T-helper 17 cell (primary cell): ENCODE measurements at regions not wholly inside any gene's neighbourhood (a gene's known extent, or its start where the extent isn't known, plus 50 kb on each side); places are given as distances from the start of the nearest gene placed in this dataset.
"Not testable (repeated sequence)": the region's sequence is repeated elsewhere in the genome, so short reads cannot be mapped to it uniquely, and the experiment has no call there.

ENCODE experiments used
- ATAC-seq: fragments of 150-1000 bp; cut with Tn5 transposase; 2 replicates; pipeline ENCODE4 v1.10.0; 2021; ENCODE audit warnings: mild to moderate bottlenecking, moderate library complexity
- DNase-seq, 3 donors: peaks; one replicate each; pipeline versions ENCODE4 v3.0.0 to v3.0.0-alpha.2; 2020 to 2021
- H3K9me3 ChIP-seq: one replicate; pipeline ENCODE4 v1.7.0; 2013; ENCODE audit warnings: low read length, mild to moderate bottlenecking; ENCODE audit not compliant: control insufficient read depth, poor library complexity, severe bottlenecking
- H3K27ac Mint-ChIP-seq: one replicate; pipeline ENCODE4 v1.8.0; 2022; ENCODE audit warnings: mild to moderate bottlenecking, moderate library complexity, mixed read lengths
- H3K27me3 Mint-ChIP-seq: one replicate; pipeline ENCODE4 v1.8.0; 2022; ENCODE audit warnings: mixed read lengths
- H3K36me3 Mint-ChIP-seq: one replicate; pipeline ENCODE4 v1.8.0; 2022; ENCODE audit warnings: low read depth, mixed read lengths
- H3K4me1 Mint-ChIP-seq: one replicate; pipeline ENCODE4 v1.8.0; 2022; ENCODE audit warnings: mild to moderate bottlenecking, mixed read lengths
- H3K4me3 Mint-ChIP-seq: one replicate; pipeline ENCODE4 v1.8.0; 2022; ENCODE audit warnings: mild to moderate bottlenecking, moderate library complexity, mixed read lengths

DNA sequence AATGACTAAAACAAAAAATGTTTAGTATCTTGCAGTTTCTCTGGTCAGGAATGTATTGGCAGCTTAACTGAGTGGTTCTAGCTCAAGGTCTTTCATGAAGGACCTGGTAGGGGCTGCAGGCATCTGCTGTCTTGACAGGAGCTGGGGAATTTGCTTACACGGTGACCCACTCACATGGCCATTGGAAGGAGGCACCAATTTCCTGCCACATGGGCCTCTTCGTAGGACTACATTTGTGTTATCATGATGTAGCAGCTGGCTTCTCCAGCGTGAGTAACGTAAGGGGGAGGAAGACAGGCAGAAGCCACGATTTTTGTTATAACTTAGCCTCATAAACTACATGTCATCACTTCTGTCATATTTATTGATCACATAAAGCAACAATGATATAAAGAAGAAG is 376.3 kb downstream of the AMY1C start:
- Mint-ChIP-seq H3K36me3 (no peaks in the 10 kb centered on the region), H3K27ac (no peak overlapping the region), H3K27me3 (no peaks in the 10 kb centered on the region), H3K4me3 (no peak overlapping the region), H3K4me1 (no peaks in the 10 kb centered on the region)
- no peak for ATAC-seq
- DNase-seq, result no peak
- no peaks in the 10 kb centered on the region for H3K9me3 ChIP-seq

GRCh38 chr1:104132382-104132973 is 382.8 kb downstream of the AMY1C start:
- DNase-seq (no peak), ATAC-seq (no peak)
- no peaks in the 10 kb centered on the region for H3K9me3 ChIP-seq
- no peaks in the 10 kb centered on the region for H3K36me3 Mint-ChIP-seq
- no peaks in the 10 kb centered on the region for H3K4me1 Mint-ChIP-seq
- H3K27me3 Mint-ChIP-seq, result no peaks in the 10 kb centered on the region
- H3K27ac Mint-ChIP-seq, result no peak overlapping the region
- H3K4me3 Mint-ChIP-seq, result no peak overlapping the region

DNA sequence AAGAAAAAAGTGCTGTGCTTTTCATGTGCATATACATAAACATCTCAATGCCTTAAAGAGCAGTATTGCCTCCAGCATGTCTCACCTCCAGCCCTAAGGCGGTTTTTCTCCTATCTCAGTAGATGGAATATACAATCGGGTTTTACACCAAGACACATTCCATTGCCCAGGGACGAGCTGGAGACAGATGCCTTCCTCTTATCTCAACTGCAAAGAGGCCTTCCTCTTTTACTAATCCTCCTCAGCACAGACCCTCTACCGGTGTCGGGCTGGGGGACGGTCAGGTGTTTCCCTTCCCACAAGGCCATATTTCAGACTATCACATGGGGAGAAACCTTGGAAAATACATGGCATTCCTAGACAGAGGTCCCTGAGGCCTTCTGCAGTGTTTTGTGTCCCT is 385.3 kb downstream of the AMY1C start:
- not testable (repeated sequence) for H3K27ac Mint-ChIP-seq, H3K27me3 Mint-ChIP-seq, ATAC-seq, DNase-seq, H3K4me1 Mint-ChIP-seq, H3K4me3 Mint-ChIP-seq, H3K36me3 Mint-ChIP-seq, H3K9me3 ChIP-seq

DNA sequence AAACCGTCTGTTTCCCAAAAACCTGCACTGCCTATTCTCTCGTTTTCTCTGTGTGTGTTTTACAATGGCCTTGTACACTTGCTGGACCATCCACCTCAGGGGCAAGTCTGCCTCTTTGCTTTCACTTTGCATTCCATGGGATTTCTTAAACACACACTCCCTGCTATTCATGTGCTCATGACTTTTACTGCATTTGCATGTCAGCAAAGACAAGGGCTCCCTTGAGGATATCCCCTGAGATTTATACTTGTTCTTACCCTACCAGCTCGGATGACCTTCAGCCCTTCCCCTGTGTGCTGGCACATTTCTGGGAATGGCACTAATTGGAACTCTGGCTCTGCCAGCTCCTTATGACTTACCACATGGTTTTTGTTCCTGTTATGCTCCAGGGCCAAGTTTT is 386.9 kb downstream of the AMY1C start:
- Mint-ChIP-seq H3K4me1 (no peaks in the 10 kb centered on the region), H3K36me3 (no peaks in the 10 kb centered on the region), H3K4me3 (no peak overlapping the region), H3K27ac (no peak overlapping the region), H3K27me3 (no peaks in the 10 kb centered on the region)
- DNase-seq (no peak), ATAC-seq (no peak)
- H3K9me3 ChIP-seq, result no peaks in the 10 kb centered on the region

- DNase-seq (no peak), ATAC-seq (no peak)
- Mint-ChIP-seq H3K36me3 (no peaks in the 10 kb centered on the region), H3K4me1 (no peaks in the 10 kb centered on the region), H3K27me3 (no peaks in the 10 kb centered on the region), H3K4me3 (no peak overlapping the region), H3K27ac (no peak overlapping the region)
- peaks cover 9% of the 10 kb centered on the region for H3K9me3 ChIP-seq
Observed at GRCh38 chr1:104156738-104157137, 407.0 kb downstream of the AMY1C start.

GRCh38 chr1:104163912-104164476 is 414.3 kb downstream of the AMY1C start:
- H3K27ac Mint-ChIP-seq, result no peak overlapping the region
- H3K27me3 Mint-ChIP-seq, result no peaks in the 10 kb centered on the region
- no peak overlapping the region for H3K4me3 Mint-ChIP-seq
- no peak for ATAC-seq
- no peak for DNase-seq
- no peaks in the 10 kb centered on the region for H3K36me3 Mint-ChIP-seq
- no peaks in the 10 kb centered on the region for H3K9me3 ChIP-seq
- no peaks in the 10 kb centered on the region for H3K4me1 Mint-ChIP-seq

DNA sequence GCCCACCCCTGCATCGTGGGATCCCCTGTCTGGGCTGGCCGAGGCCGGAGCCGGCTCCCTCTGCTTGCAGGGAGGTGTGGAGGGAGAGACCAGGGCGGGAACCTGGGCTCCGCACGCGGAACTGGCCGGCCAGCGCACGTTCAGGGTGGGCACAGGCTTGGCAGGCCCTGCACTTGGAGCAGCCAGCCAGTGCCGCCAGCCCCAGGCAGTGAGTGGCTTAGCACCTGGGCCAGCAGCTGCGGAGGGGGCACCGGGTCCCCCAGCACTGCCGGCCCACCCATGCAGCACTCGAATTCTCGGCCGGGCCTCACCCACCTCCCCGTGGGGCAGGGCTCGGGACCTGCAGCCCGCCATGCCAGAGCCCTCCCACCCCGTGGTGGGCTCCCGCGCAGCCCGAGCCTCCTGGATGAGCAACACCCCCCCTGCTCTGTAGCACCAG is 422.6 kb downstream of the AMY1C start:
- Mint-ChIP-seq H3K27me3 (no peaks in the 10 kb centered on the region), H3K27ac (no peak overlapping the region), H3K36me3 (no peaks in the 10 kb centered on the region), H3K4me3 (no peak overlapping the region), H3K4me1 (no peaks in the 10 kb centered on the region)
- ATAC-seq (no peak), DNase-seq (no peak)
- no peaks in the 10 kb centered on the region for H3K9me3 ChIP-seq

GRCh38 chr1:104182251-104182650 is 432.6 kb downstream of the AMY1C start:
- Mint-ChIP-seq H3K4me3 (no peak overlapping the region), H3K36me3 (no peaks in the 10 kb centered on the region), H3K27ac (no peak overlapping the region), H3K4me1 (no peaks in the 10 kb centered on the region), H3K27me3 (no peaks in the 10 kb centered on the region)
- ATAC-seq (no peak), DNase-seq (no peak)
- no peaks in the 10 kb centered on the region for H3K9me3 ChIP-seq

DNA sequence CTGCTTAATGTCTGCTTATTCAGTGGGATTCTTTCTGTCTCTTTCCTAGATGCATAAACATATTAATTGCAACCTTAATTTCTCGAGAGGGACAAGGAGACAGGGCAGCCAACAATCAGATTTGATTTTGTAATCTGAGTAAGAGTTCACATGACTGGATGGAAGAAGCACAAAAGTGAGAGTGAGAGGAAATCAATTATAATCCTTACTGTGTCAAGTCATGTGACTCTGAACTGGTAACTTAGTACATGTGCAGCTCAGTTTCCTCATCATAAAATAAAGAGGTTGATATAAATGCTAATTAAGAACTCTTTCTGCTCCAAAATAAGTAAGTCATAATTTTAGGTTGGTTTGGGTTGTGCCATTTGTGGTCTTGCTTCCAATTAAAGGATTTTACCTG is 439.5 kb downstream of the AMY1C start:
- Mint-ChIP-seq H3K4me1 (no peaks in the 10 kb centered on the region), H3K4me3 (no peak overlapping the region), H3K36me3 (no peaks in the 10 kb centered on the region), H3K27me3 (no peaks in the 10 kb centered on the region), H3K27ac (no peak overlapping the region)
- H3K9me3 ChIP-seq, result no peaks in the 10 kb centered on the region
- no peak for DNase-seq
- ATAC-seq, result no peak

GRCh38 chr1:104190821-104191220 is 441.1 kb downstream of the AMY1C start:
- no peaks in the 10 kb centered on the region for H3K27me3 Mint-ChIP-seq
- no peak overlapping the region for H3K4me3 Mint-ChIP-seq
- H3K36me3 Mint-ChIP-seq, result no peaks in the 10 kb centered on the region
- no peak for DNase-seq
- H3K9me3 ChIP-seq, result no peaks in the 10 kb centered on the region
- no peaks in the 10 kb centered on the region for H3K4me1 Mint-ChIP-seq
- H3K27ac Mint-ChIP-seq, result no peak overlapping the region
- no peak for ATAC-seq

- H3K27me3 Mint-ChIP-seq, result no peaks in the 10 kb centered on the region
Observed at GRCh38 chr1:104195395-104195794, 445.7 kb downstream of the AMY1C start.

DNA sequence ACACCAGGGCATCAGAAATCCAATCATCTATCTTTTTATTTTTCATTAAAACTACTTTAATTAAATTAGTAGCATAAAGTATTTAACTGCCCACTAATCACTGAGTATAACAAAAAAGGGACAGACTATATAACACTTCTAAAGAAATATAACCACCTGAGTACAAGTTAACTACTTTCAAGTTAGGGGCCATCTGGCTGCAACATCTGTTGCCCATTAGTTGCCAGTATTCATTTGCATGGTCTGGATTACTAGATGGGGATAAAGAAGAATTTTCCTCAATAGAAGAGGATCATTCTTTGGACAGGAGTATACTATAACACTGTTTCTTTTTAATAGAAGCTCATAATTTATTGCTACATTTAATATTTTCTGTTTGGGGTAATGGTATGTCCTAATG is 446.4 kb downstream of the AMY1C start:
- H3K36me3 Mint-ChIP-seq, result no peaks in the 10 kb centered on the region
- no peaks in the 10 kb centered on the region for H3K4me1 Mint-ChIP-seq
- H3K4me3 Mint-ChIP-seq, result no peak overlapping the region
- H3K9me3 ChIP-seq, result no peaks in the 10 kb centered on the region
- H3K27ac Mint-ChIP-seq, result no peak overlapping the region
- DNase-seq (no peak), ATAC-seq (no peak)
- H3K27me3 Mint-ChIP-seq, result no peaks in the 10 kb centered on the region

More at GRCh38 chr1:104195395-104195794, 445.7 kb downstream of the AMY1C start:
- no peak overlapping the region for H3K27ac Mint-ChIP-seq
- H3K4me1 Mint-ChIP-seq, result no peaks in the 10 kb centered on the region
- no peaks in the 10 kb centered on the region for H3K36me3 Mint-ChIP-seq
- no peaks in the 10 kb centered on the region for H3K9me3 ChIP-seq
- DNase-seq, result no peak
- no peak overlapping the region for H3K4me3 Mint-ChIP-seq
- no peak for ATAC-seq

- Mint-ChIP-seq H3K4me3 (no peak overlapping the region), H3K27ac (no peak overlapping the region), H3K27me3 (no peaks in the 10 kb centered on the region), H3K36me3 (no peaks in the 10 kb centered on the region), H3K4me1 (no peaks in the 10 kb centered on the region)
- no peak for ATAC-seq
- no peaks in the 10 kb centered on the region for H3K9me3 ChIP-seq
- DNase-seq, result no peak
Observed at GRCh38 chr1:104197516-104197915, 447.8 kb downstream of the AMY1C start.

DNA sequence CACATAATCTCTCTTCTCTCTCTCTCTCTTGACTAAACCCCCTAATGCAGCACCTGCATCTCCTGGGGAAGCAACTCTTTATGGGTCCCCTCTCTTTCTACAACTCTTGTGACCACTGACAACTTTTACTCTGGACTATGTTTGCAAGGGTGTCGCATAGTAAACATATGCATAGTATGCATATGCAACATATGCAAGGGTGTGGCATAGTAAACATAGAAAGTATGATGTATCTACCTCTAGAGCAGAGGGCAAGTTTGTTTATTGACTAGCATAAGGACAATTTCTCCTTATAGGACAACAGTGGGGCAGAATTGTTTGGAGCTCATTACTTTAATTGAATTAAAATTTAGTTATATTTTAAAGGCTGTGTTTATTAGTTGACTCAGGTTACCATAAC is 462.5 kb downstream of the AMY1C start:
- Mint-ChIP-seq H3K27ac (no peak overlapping the region), H3K4me1 (no peaks in the 10 kb centered on the region), H3K27me3 (no peaks in the 10 kb centered on the region), H3K4me3 (no peak overlapping the region), H3K36me3 (no peaks in the 10 kb centered on the region)
- no peaks in the 10 kb centered on the region for H3K9me3 ChIP-seq
- no peak for ATAC-seq
- DNase-seq, result no peak
